HG03558 (cell line): ENCODE measurements at regions not wholly inside any gene's neighbourhood (a gene's known extent, or its start where the extent isn't known, plus 50 kb on each side); places are given as distances from the start of the nearest gene placed in this dataset.

Source experiments
- ATAC-seq: cut with Tn5 transposase; IDR thresholded peaks from one replicate; pipeline ENCODE4 v1.9.1; 2021; ENCODE audit warnings: moderate number of reproducible peaks; ENCODE audit not compliant: unreplicated experiment; ENCODE audit errors: extremely low read depth

- no peak for ATAC-seq
Measured at GRCh38 chr3:124229836-124230235, 237.9 kb upstream of the ROPN1 start.

GRCh38 chr3:124230432-124230831, 238.5 kb upstream of the ROPN1 start:
- ATAC-seq, result no peak

GRCh38 chr3:124230998-124231397, 239.1 kb upstream of the ROPN1 start:
- ATAC-seq, result no peak

- no peak for ATAC-seq
Measured at GRCh38 chr3:124234852-124235252, 242.9 kb upstream of the ROPN1 start.

GRCh38 chr3:124235446-124235845, 243.5 kb upstream of the ROPN1 start:
- no peak for ATAC-seq

GRCh38 chr3:124243177-124243859, 251.4 kb upstream of the ROPN1 start:
- no peak for ATAC-seq

GRCh38 chr3:124246376-124246775, 254.5 kb upstream of the ROPN1 start:
- no peak for ATAC-seq

GRCh38 chr3:124246949-124247348, 255.0 kb upstream of the ROPN1 start:
- no peak for ATAC-seq

- ATAC-seq, result no peak
Measured at GRCh38 chr3:124248471-124249028, 256.6 kb upstream of the ROPN1 start.

GRCh38 chr3:124249038-124249437, 257.1 kb upstream of the ROPN1 start:
- no peak for ATAC-seq

- no peak for ATAC-seq
Measured at GRCh38 chr3:124250053-124250452, 258.1 kb upstream of the ROPN1 start.

GRCh38 chr3:124256156-124256555, 264.2 kb upstream of the ROPN1 start:
- no peak for ATAC-seq

GRCh38 chr3:124256599-124256998, 264.7 kb upstream of the ROPN1 start:
- no peak for ATAC-seq

GRCh38 chr3:124257336-124257864, 265.5 kb upstream of the ROPN1 start:
- no peak for ATAC-seq

GRCh38 chr3:124258057-124258500, 266.2 kb upstream of the ROPN1 start:
- no peak for ATAC-seq

GRCh38 chr3:124260206-124260915, 268.4 kb upstream of the ROPN1 start:
- ATAC-seq, result no peak

GRCh38 chr3:124261306-124261705, 269.4 kb upstream of the ROPN1 start:
- no peak for ATAC-seq

- ATAC-seq, result no peak
Measured at GRCh38 chr3:124263168-124263567, 271.2 kb upstream of the ROPN1 start.

- no peak for ATAC-seq
Measured at GRCh38 chr3:124264346-124264745, 272.4 kb upstream of the ROPN1 start.

- ATAC-seq, result no peak
Measured at GRCh38 chr3:124266487-124266886, 274.6 kb upstream of the ROPN1 start.

- ATAC-seq, result no peak
Measured at GRCh38 chr3:124267406-124267805, 275.5 kb upstream of the ROPN1 start.
